H1 (cell line): ENCODE measurements at regions not wholly inside any gene's neighbourhood (a gene's known extent, or its start where the extent isn't known, plus 50 kb on each side); places are given as distances from the start of the nearest gene placed in this dataset.

Source experiments
- ATF2 ChIP-seq: IDR thresholded peaks from 2 replicates; pipeline ENCODE4 v1.6.1; 2012; ENCODE audit warnings: low read length, inconsistent platforms
- TAF1 ChIP-seq: IDR thresholded peaks from 2 replicates; pipeline ENCODE4 v1.6.1; 2011; ENCODE audit warnings: mild to moderate bottlenecking, low read depth, low read length

- TF ChIP-seq TAF1 (no peak), ATF2 (no peak)
These were observed 132.4 kb downstream of the TMEM174 start for GRCh38 chr5:73305386-73305785.
